ENCODE measurements at regions not wholly inside any gene's neighbourhood (a gene's known extent, or its start where the extent isn't known, plus 50 kb on each side); places are given as distances from the start of the nearest gene placed in this dataset.

DNA sequence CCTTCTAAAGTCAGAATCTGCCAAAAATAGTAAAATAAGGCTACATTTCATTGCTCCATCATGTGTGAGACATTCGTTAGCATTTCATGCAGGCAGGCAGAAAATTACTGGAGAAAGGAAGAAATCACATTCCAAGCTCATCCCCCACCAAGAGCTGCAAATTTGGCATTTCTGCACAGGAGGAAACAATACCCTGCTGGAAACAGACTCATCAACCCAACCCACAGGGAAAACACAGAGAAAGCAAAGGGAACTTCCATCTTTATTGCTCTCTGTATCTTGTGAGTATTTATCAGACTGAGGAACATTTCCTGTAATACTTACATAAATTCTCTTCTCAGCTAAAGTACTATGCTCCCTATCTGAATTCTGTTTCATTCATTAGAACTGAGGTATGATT is 95.7 kb downstream of the KCTD12 start:
- TF ChIP-seq EZH2 (IDR thresholded peaks at IDR 0.05; ENCODE audit: insufficient read depth, poor library complexity, severe bottlenecking), result no peak
- TF ChIP-seq EZH2phosphoT487 (IDR thresholded peaks at IDR 0.05; ENCODE audit: insufficient read depth, low read depth), result no peak
